ENCODE measurements at regions not wholly inside any gene's neighbourhood (a gene's known extent, or its start where the extent isn't known, plus 50 kb on each side); places are given as distances from the start of the nearest gene placed in this dataset.
"Not testable (repeated sequence)": the region's sequence is repeated elsewhere in the genome, so short reads cannot be mapped to it uniquely, and the experiment has no call there.

DNA sequence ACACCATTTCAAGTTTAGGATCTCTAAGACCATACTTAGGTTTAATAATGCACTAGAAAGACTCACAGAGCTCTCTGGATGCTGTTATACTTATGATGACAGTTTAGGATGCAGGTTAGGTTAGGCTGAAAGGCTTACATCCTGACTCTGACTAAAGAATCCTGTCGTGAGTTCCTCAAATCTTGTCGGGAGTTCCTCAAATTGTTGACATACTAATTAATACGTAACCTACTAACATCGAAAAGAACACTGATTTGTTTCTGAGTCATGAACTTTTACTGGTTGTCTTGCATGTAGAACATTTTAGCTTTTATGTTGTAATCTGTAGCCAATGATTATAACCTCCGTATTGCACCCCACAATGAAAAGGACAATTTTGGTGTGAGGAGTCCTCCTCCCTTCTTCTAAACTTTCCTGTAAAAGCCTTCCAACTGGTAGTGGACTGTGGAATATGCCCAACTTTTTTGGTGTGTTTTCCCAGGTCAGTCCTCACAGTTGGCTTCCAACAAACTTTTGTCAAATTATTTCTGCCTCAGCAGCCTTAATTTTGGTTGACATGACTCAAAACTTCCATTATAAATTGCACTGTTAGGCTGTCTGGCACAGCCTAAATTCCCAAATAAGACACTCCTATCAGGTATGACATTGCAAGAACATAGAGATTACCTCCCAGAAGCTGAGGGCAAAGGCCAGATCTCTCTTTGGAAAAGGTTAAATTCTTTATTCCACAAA lies 107.9 kb upstream of the PALMD start:
- no peak for DNase-seq (ENCODE audit: low read depth in 2 of 2)

DNA sequence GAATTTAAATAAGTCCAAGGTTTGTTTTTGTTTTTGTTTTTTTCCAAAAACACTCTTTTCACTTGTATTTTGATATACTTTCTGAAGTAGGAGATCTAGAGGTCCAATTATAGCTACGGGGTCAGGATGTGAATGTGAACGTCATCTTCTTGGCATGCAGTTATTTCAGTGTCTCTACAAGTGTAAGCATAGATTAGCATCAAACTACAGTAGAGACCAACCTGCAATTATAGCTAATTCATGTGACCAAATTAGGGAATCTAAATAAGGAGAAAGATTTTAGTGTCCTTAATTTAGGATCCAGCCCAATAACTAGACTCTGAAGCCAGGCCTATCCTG lies 107.3 kb upstream of the PALMD start:
- DNase-seq (ENCODE audit: low read depth in 2 of 2), result no peak

DNA sequence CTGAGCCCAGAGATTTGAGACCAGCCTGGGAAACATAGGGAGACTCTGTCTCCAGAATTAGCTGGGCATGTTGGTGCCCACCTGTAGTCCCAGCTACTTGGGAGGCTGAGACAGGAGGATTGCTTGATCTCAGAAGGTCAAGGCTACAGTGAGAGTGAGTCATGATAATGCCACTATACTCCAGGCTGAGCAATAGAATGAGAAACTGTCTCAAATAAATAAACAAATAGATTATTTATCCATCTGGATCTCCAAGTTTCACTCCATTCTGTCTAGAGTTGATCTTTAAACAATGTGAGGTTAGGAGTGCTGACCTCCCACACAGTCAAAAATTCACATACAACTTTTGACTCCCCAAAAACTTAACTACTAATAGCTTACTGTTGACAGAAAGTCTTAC lies 106.8 kb upstream of the PALMD start:
- no peak for DNase-seq (ENCODE audit: low read depth in 2 of 2)

DNA sequence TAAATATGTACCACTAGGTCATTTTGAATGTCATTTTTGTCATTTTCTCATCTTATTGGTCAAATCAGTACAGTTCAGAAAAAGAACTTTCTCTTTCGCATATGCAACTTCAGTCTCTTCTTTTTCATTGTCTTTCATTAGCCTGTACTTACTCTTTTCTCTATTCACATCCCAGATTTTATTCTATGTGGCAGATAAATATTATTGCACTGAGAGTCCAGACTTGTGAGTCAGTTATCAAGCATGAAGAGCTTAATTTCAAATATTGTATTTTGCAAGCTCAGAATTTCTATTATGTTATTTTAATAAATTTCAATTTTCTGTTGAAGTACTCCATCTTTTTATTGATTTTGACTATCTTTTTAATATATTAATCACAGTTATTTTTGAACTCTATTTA lies 105.2 kb upstream of the PALMD start:
- no peak for DNase-seq (ENCODE audit: low read depth in 2 of 2)

DNA sequence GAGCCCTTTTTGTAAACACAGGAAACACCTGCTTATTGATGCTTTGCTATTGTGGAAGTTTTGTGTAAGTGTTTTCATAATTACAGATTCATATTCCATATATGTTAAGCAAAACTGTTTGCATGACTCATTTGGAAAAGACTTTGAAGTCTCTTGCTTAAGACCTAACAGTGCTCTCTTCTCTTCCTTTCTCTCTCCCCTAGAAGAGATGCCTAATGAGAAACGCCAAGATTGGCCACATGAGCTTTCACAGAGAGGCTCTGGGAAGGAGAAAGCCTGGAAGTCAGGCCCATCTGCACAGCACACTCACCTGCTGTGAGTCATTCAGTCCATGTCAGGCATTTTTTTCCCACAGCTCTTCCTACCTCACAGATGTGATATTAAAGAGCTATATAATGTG lies 101.6 kb upstream of the PALMD start:
- DNase-seq (ENCODE audit: low read depth in 2 of 2), result no peak

DNA sequence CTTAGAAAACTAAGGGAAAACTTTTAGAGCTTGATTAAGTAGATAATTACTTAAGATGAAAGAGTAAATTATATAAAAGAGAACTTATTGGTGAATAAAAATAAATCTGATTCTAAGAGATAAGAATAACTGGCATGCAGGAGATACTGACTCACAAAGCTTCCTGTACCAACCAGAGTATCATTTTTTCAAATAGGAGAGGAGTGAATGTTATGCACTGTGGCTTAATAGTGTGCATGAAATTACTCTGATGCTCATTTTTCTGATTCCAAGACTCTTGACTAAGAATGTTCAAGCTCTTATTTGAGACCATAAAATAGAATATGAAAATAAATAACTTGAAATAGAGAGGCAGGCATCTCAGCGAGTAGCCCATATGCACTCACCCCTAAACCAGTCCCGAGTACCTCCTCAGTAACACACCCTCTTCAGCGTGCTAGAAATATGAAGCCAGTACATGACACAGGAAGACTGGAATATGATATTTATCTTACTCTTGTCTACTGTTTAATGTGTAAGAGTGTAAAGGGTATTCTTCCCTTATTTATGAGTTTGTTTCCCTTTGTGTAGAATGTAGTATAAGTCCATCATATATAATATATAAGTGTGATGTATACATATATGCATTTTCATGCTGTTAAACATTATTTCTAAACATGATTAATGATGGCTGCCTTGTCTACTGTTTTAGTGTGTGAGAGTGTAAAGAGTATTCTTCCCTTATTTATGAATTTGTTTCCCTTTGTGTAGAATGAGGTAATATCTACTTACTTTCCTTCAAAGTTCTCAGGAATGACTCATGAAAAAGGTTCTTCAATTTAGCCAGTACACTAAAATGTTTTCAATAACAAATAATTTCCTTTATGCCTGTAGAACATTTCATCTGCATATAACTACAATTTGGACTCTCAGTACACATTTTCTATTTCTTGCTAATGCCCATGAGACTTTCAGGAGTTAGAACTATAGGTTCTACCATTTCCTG lies 99.2 kb upstream of the PALMD start:
- no peak for DNase-seq (ENCODE audit: low read depth in 2 of 2)

DNA sequence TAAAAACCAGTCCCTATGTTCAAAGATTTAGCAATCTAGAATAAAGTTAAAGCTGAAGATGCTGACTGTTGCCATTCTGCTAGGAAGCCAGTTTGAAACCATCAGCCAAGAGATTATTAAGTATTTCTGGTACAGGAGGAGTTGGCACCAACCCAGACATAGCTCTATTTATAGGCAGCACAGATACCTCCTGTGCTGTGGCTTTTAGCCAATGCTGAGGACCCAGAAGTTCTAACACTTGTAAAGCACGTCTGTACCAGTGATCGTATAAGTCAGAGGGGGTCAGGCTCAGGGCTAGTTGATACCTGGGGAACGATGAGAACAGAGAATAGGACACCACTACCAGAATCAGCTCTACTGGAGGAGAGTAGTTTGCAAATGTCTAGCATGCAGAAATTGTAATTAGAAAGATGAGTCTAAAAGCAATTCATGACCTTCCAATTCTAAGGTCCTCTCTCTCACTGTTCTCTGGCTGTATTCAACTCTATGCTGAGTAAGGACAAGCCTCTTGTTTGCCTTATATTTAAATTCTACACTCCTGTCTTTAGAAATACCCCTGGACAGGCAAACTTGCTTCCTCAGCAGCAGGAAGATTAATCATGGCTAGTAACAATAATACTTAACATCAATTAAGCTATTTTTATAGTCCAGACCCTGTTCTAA lies 96.8 kb upstream of the PALMD start:
- DNase-seq (ENCODE audit: low read depth in 2 of 2), result no peak

DNA sequence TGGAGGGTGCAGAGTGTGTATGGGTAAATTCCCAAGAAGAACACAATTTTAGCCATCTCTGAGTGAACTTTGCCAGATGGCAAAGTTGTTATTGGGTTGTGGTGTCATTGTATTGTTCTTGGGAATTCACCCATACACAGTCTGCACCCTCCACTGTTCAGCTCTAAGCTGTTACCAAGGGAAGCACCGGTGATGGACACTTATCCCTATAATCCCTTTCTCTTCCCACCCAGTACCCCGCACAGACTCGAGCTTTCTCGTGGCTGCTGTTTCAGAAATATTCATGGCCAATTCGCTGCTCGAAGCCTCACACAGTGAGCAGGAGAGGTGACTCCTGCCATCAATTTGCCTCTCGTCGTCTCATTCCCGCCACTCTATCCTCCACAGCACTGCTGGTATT lies 95.7 kb upstream of the PALMD start:
- no peak for DNase-seq (ENCODE audit: low read depth in 2 of 2)

DNA sequence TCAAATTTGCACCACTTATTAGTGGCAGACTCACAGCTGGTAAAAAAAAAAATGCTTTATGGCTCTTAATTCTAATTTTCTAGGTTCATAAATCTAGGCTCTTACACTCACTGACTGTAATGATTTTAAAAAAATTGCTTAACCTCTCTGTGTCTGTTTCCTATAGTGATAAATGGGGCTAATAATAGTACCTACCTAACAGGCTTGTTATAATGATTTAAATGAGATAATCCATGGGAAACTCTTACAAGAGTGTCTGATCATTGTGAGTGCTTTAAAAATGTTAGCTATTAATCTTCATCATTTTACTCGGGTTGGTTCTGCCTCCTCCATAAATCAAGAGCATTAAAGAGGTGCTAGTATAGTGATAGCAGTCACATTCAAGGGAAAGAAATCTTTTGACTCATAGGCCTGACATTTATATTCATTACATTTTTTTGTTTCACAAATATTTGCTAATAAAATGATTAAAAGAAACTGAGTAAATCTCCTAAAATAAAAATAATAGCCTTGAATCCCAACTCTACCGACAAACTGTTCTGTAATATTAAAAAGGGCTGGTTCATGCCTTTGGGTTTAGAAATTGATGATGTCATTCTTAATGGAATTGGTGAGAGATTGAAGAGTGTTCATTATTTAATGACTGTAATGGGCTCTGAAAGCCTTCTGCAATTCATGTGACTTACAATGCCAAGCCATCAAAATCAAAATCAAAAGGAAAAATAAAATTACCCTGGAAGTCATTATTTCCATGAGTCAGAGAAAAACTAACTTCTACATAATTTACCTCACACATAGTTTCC lies 93.9 kb upstream of the PALMD start:
- DNase-seq (ENCODE audit: low read depth in 2 of 2), result no peak

DNA sequence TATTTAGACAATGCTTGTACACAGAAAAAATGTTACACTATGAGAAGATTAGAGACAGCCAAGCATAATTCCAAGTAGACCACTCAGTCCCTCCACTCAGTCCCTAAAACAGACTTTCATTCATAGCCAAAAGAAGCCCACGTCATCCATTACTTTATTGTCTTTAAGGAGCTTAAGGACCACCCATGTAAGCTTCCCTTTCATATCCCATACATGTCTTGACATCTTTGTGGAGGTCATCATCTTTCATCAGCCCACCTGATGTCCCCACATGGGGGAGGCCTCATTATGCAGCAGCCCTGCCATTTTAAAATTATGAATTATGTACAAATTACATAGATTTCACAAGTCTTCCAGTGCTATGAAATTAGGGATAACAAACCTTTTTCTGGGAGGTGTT lies 92.6 kb upstream of the PALMD start:
- DNase-seq (ENCODE audit: low read depth in 2 of 2), result no peak

DNA sequence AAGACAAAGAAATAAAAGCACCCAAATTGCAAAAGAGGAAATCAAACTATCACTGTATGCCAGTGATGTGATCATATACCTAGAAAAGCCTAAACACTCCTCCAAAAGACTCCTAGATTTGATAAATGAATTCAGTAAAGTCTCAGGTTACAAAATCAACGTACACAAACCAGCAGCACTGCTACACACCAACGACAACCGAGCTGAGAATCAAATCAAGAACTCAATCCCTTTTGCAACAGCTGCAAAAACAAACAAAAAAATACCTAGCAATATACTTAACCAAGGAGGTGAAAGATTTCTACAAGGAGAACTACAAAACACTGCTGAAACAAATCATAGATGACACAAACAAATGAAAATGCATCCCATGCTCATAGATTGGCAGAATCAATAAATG lies 92.1 kb upstream of the PALMD start:
- DNase-seq (ENCODE audit: low read depth in 2 of 2), result not testable (repeated sequence)

DNA sequence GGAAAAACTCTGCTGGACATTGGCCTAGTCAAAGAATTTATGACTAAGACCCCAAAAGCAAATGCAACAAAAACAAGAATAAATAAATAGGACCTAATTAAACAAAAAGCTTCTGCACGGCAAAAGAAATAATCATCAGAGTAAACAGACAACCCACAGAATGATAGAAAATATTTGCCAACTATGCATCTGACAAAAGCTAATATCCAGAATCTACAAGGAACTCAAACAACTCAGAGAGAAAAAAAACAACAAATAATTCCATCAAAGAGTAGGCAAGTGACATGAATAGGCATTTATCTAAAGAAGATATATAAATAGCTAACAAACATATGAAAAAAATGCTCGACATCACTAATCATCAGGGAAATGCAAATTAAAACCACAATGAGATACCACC lies 91.2 kb upstream of the PALMD start:
- DNase-seq (ENCODE audit: low read depth in 2 of 2), result no peak

DNA sequence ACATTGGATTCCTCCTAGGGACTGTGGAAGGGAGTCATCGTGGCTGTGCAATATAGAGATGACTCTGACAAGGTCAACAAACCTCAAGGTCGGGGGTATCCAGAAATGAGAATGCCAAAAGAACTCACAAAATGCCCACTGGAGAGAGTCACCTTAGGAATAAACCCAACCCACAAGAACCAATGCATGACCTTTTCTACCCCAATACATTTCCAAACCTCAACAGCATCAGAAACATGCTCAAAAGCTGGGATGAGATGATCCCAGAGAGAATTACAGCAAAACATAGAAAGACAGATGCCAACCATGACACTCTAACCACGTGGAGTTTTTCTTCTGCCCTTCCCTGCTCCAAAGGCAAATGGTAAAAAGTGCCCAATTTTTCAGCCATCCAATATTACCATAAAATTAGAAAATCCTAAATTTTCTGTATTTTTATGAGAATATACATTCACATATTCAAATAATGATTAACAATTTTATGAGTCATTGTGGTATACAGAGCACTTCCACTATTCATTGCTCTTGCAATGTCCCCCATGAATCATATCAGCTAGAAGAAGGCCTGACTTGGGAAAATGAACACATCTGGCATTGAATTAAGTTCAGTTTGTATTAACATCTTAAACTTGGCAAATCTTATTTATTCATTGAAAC lies 88.2 kb upstream of the PALMD start:
- DNase-seq (ENCODE audit: low read depth in 2 of 2), result no peak

DNA sequence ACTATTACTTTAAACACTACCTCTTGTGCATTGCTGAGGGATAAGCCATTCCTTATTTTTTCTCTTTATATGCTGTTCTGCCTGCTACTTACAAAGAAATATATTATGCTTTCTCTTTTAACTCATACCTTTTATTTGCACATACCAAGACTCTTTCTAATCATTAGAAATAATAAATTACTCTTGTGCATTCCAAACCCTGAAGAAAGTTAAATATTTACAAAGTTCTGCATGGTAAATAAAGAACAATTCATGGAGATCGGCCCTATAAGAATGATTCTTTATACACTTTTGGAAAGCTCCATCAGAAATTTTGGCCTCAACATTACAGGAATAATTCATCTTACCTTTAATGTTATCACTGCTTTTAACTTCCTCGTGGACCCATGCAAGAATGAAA lies 86.7 kb upstream of the PALMD start:
- no peak for DNase-seq (ENCODE audit: low read depth in 2 of 2)

DNA sequence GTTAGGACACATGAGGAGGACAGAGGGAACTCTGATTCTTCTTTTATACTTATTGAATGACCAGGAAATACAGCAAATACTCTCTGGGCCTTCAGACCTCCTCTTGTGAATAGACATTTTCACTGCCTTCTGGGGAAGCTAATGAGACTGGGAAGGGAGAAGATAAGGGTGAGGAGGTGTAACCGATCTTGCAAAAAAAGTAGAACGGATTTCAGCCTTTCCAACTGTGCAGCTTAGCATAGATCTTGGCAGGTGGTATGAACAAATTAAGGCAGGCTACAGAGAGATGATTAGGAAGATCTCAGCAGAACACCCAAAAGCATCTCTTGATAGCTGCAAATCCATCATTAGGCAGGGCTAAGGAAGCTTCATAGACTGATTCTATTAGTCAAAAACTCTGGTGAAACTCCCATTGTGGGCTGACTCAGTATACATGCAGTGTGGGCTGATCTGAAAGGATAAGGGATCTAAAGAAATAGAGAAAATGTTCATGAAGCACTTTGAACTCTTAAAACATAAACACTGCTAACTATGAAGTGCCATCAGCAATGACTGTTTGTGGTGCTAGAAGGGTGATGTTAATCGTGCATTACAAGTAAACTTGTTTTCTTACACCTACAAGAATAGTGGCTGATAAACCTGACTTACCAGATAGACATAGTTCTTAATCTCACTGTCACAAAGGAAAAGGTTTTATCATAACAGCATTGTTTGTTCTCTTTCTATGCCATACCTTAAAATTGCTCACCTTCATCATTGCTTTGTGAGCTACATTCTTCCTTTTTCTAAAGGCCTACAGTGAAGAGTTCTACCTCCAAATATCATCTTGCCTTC lies 85.5 kb upstream of the PALMD start:
- DNase-seq (ENCODE audit: low read depth in 2 of 2), result no peak

DNA sequence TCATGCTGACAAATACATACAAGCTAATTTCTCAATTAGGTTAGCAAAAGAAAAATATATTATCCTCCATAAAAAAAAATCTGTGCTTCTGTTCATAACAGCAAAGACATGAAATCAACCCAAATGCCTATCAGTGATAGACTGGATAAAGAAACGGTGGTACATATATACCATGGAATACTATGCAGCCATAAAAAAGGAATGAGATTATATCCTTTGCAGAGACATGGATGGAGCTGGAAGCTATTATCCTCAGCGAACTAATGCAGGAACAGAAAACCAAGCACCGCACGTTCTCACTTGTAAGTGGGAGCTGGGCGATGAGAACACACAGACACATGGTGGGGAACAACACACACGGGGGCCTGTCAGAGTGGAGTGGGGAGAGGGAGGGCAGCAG lies 84.0 kb upstream of the PALMD start:
- DNase-seq (ENCODE audit: low read depth in 2 of 2), result no peak

DNA sequence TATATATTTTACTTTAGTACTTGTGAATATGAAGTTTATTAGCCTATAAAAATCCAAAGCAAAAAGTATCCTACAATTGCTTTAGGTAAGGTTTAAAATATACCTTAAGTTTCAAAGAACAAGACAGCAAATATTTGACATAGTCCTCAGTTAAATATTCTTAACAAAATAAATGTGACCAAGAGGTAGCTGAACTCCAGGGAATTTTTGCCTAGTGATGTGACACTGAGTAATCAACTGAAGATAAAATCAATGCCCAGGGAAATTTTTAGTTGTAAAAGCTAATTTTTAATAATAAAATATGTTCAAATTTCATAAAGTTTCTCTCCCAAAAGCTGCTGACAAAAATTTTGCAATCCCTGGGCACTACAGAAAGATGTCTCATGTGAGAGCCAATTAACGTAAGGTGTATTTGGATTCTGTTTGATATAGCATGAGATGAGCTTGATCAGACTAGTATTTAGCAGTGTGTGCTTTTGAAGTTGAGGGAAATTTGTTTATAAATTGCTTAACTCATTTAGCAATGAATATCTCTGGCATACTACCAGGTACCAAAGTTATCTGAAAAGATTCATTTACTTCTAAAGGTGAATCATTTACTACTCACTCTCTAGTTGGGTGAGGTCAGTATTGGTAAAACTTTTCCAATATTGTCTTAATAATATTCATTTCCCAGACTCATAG lies 80.2 kb upstream of the PALMD start:
- DNase-seq (ENCODE audit: low read depth in 2 of 2), result no peak

DNA sequence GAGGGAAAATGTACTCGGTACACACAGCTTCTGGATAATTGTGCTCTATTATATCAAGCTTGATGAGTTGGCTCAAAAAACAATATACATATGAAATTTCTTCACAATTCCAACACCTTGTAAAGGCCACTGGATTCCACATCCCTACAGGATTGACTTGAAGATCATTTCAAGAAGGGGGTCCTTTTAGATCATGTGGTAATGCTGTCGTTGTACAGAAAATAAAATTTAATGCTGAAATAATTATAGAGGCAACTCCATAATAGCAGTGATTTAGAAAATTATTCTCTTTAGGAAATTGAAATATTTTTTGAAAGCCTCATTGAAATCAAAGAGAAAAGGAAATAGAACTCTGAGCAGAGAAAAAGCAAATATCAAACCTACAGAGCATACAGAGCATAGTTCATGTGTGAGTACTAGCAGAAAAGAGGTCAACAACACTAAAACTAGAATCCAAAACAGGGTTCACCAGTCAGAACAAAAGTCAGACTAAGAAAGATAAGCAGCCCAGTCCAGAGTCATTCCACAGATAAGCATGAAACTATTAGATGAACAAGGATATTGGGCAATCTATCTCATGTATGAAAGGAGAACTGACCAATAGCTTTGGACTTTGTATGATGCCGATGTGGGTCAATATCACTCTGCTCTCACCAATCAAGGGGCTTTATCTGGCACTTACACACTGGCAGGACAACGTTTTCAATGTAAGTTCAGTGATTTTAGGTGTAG lies 79.5 kb upstream of the PALMD start:
- DNase-seq (ENCODE audit: low read depth in 2 of 2), result no peak

DNA sequence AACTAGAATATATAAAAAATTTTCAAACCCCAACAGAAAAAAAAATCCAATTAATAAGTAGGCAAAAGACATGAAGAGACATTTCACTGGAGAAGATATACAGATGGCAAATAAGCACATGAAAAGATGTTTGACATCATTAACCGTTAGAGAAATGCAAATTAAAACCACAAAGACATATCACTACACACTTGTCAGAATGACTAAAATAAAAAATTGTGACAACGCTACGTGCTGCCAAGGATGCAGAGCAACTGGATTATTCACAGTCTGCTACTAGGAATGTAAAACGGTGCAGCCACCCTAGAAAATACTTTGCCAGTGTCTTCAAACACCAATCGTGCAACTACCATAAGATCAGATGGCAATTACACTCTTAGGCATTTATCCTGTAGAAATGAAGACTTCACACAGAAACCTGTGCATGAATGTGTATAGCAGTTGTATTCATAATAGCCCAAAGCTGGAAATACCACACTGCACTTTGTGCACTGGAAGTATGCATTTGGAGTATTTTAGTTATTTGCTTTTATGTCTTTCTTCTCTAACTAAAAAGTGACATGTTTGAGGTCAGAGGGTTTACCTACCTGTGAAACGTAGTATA lies 75.3 kb upstream of the PALMD start:
- no peak for DNase-seq (ENCODE audit: low read depth in 2 of 2)
